ENCODE measurements at regions not wholly inside any gene's neighbourhood (a gene's known extent, or its start where the extent isn't known, plus 50 kb on each side); places are given as distances from the start of the nearest gene placed in this dataset.
"Not testable (repeated sequence)": the region's sequence is repeated elsewhere in the genome, so short reads cannot be mapped to it uniquely, and the experiment has no call there.

- DNase-seq: no peak
Observed at GRCh38 chr13:83086948-83087347, 795.3 kb downstream of the SLITRK1 start.

- no peak for DNase-seq
Observed at GRCh38 chr13:83086088-83086487, 796.2 kb downstream of the SLITRK1 start.

GRCh38 chr13:83085186-83085900 is 796.9 kb downstream of the SLITRK1 start:
- no peak for DNase-seq

- no peak for DNase-seq
Observed at GRCh38 chr13:83077499-83077898, 804.8 kb downstream of the SLITRK1 start.

- not testable (repeated sequence) for DNase-seq
Observed at GRCh38 chr13:83073930-83074329, 808.3 kb downstream of the SLITRK1 start.

- DNase-seq: no peak
Observed at GRCh38 chr13:83065108-83065507, 817.2 kb downstream of the SLITRK1 start.

GRCh38 chr13:83057119-83057518 is 825.2 kb downstream of the SLITRK1 start:
- DNase-seq: no peak

- no peak for DNase-seq
Observed at GRCh38 chr13:83056269-83056668, 826.0 kb downstream of the SLITRK1 start.

- no peak for DNase-seq
Observed at GRCh38 chr13:83048419-83048818, 833.9 kb downstream of the SLITRK1 start.

GRCh38 chr13:83024955-83025594 is 857.2 kb downstream of the SLITRK1 start:
- no peak for DNase-seq

GRCh38 chr13:83024232-83024631 is 858.0 kb downstream of the SLITRK1 start:
- no peak for DNase-seq

- no peak for DNase-seq
Observed at GRCh38 chr13:83019986-83020385, 862.3 kb downstream of the SLITRK1 start.

GRCh38 chr13:83009987-83010386 is 872.3 kb downstream of the SLITRK1 start:
- no peak for DNase-seq

- DNase-seq: no peak
Observed at GRCh38 chr13:83008212-83008929, 873.9 kb downstream of the SLITRK1 start.

- no peak for DNase-seq
Observed at GRCh38 chr13:83007226-83007625, 875.0 kb downstream of the SLITRK1 start.

GRCh38 chr13:83003185-83003584 is 879.1 kb downstream of the SLITRK1 start:
- no peak for DNase-seq

- DNase-seq: no peak
Observed at GRCh38 chr13:82993417-82993816, 888.9 kb downstream of the SLITRK1 start.

GRCh38 chr13:82976499-82976898 is 905.8 kb downstream of the SLITRK1 start:
- no peak for DNase-seq

- no peak for DNase-seq
Observed at GRCh38 chr13:82963226-82964099, 918.8 kb downstream of the SLITRK1 start.

- no peak for DNase-seq
Observed at GRCh38 chr13:82962397-82962796, 919.9 kb downstream of the SLITRK1 start.

- DNase-seq: no peak
Observed at GRCh38 chr13:82961757-82962156, 920.5 kb downstream of the SLITRK1 start.

GRCh38 chr13:82952336-82952735 is 929.9 kb downstream of the SLITRK1 start:
- not testable (repeated sequence) for DNase-seq

- DNase-seq: no peak
Observed at GRCh38 chr13:82947683-82948082, 934.6 kb downstream of the SLITRK1 start.

Measured in NCI-H748 treated with DMSO at 0.1 percent for 48 hours (cell line).